HepG2 (cell line): ENCODE measurements at regions not wholly inside any gene's neighbourhood (a gene's known extent, or its start where the extent isn't known, plus 50 kb on each side); places are given as distances from the start of the nearest gene placed in this dataset.

ENCODE experiments used
- ATAC-seq: fragments of 200-7000 bp; cut with Tn5 transposase; 3 replicates; pipeline ENCODE4 v1.9.1; 2020; ENCODE audit warnings: mild to moderate bottlenecking, moderate library complexity
- BruUV-seq: library from RNA; stranded (reverse); fragments of 400-500 nt; replicated peaks from 2 replicates; lab custom pipeline; 2021; lab: Mats Ljungman, UMichigan
- CTCF ChIA-PET: fragments of 300-600 bp; formaldehyde crosslinking; extraction: SDS; loops from one replicate; lab custom pipeline; 2021; ENCODE audit warnings: low total read pairs, inconsistent platforms, low intra/inter-chr PET ratio; lab: Yijun Ruan, JAX
- POLR2A ChIA-PET: fragments of 350-600 bp; sonication (Branson Sonifier 250); formaldehyde crosslinking; loops from one replicate; lab custom pipeline; 2020; ENCODE audit warnings: antibody characterized with exemption, inconsistent platforms; lab: Yijun Ruan, JAX
- DNase-seq: peaks from one replicate; pipeline ENCODE4 v3.0.0-alpha.2; 2015; ENCODE audit warnings: low spot score
- FAIRE-seq: peaks from 3 replicates; lab custom pipeline; 2011; peaks lifted over from hg19 to GRCh38; lab: Jason Lieb, UNC
- H2AFZ ChIP-seq: one replicate; pipeline ENCODE4 v1.6.1; 2011; ENCODE audit warnings: low read length, inconsistent platforms
- H3K27ac ChIP-seq: fragments of 300-600 bp; 3 replicates; pipeline ENCODE4 v1.8.0; 2011; ENCODE audit warnings: mixed run types, mild to moderate bottlenecking, mixed read lengths, low read length, inconsistent platforms; ENCODE audit not compliant: insufficient read depth; ENCODE audit errors: extremely low read length
- H3K27me3 ChIP-seq, 2 experiments: fragments of 200-600 bp in 1 of 2; 2 replicates in 1 of 2; 3 replicates in 1 of 2; pipeline versions ENCODE4 v1.6.0 to v1.8.0; 2011; ENCODE audit warnings: low read length in 2 of 2, mild to moderate bottlenecking in 2 of 2, moderate library complexity in 2 of 2, inconsistent platforms in 1 of 2; ENCODE audit not compliant: insufficient read depth in 2 of 2, control insufficient read depth in 1 of 2
- H3K36me3 ChIP-seq, 2 experiments: fragments of 200-600 bp in 1 of 2; replicated peaks in 1 of 2; 2 replicates in 1 of 2; 3 replicates in 1 of 2; pipeline versions ENCODE4 v1.5.1 to v1.8.0; 2011; ENCODE audit warnings: low read length in 2 of 2, inconsistent platforms in 1 of 2; ENCODE audit not compliant: insufficient read depth in 2 of 2, control insufficient read depth in 1 of 2
- H3K4me1 ChIP-seq: 2 replicates; pipeline ENCODE4 v1.5.1; 2012; ENCODE audit warnings: low read length, inconsistent platforms; ENCODE audit not compliant: insufficient read depth
- H3K4me2 ChIP-seq: 2 replicates; pipeline ENCODE4 v1.6.0; 2011; ENCODE audit warnings: low read depth, low read length, inconsistent platforms
- H3K4me3 ChIP-seq, 3 experiments: fragments of 200-600 bp in 1 of 3; sonication (generic), shearing (Covaris generic) in 1 of 3; replicated peaks in 1 of 3; 2 replicates each; pipeline ENCODE4 v1.5.1; 2011 to 2016; ENCODE audit warnings: low read length in 3 of 3, inconsistent platforms in 2 of 3, low read depth in 2 of 3, mild to moderate bottlenecking in 2 of 3, control low read depth in 1 of 3, mixed read lengths in 1 of 3; ENCODE audit not compliant: insufficient read depth in 1 of 3
- H3K79me2 ChIP-seq: one replicate; pipeline ENCODE4 v1.6.1; 2011; ENCODE audit warnings: low read length, inconsistent platforms; ENCODE audit not compliant: insufficient read depth
- H3K9ac ChIP-seq: 2 replicates; pipeline ENCODE4 v1.6.0; 2011; ENCODE audit warnings: mild to moderate bottlenecking, low read depth, low read length, inconsistent platforms; ENCODE audit not compliant: insufficient read depth
- H3K9me3 ChIP-seq: 2 replicates; pipeline ENCODE4 v1.5.1; 2012; ENCODE audit warnings: mild to moderate bottlenecking, low read length
- H4K20me1 ChIP-seq: 2 replicates; pipeline ENCODE4 v1.6.0; 2011; ENCODE audit warnings: inconsistent platforms, mild to moderate bottlenecking, low read length, moderate library complexity; ENCODE audit not compliant: insufficient read depth
- BRD4 ChIP-seq: sonication (generic); formaldehyde crosslinking; IDR thresholded peaks from 2 replicates; pipeline ENCODE4 v1.4.0; 2020; ENCODE audit warnings: missing genetic modification reagents
- FLYWCH1 ChIP-seq: sonication (generic); formaldehyde crosslinking; IDR thresholded peaks from 2 replicates; pipeline ENCODE4 v1.8.1; 2023; ENCODE audit warnings: mild to moderate bottlenecking, missing genetic modification reagents
- HNRNPLL ChIP-seq: fragments of 200-400 bp; formaldehyde crosslinking; IDR thresholded peaks from 2 replicates; pipeline ENCODE4 v1.6.1; 2017; ENCODE audit warnings: mild to moderate bottlenecking, low read depth, low read length; ENCODE audit not compliant: poor library complexity, severe bottlenecking
- SALL2 ChIP-seq: sonication (generic); formaldehyde crosslinking; IDR thresholded peaks from 2 replicates; pipeline ENCODE4 v1.8.1; 2023; ENCODE audit warnings: mild to moderate bottlenecking, missing genetic modification reagents, inconsistent platforms
- SP1 ChIP-seq, 2 experiments: fragments of 450-650 bp in 1 of 2; sonication (generic) in 1 of 2; formaldehyde crosslinking in 1 of 2; IDR thresholded peaks; 2 replicates each; pipeline versions ENCODE4 v1.4.0 to v1.6.1; 2016 to 2020; ENCODE audit warnings: missing genetic modification reagents in 1 of 2
- SUZ12 ChIP-seq: fragments of 150-350 bp; IDR thresholded peaks from 2 replicates; pipeline ENCODE4 v1.6.1; 2014; ENCODE audit warnings: low read depth, low read length
- TARDBP ChIP-seq: sonication (generic); formaldehyde crosslinking; IDR thresholded peaks from 2 replicates; pipeline ENCODE4 v1.8.0; 2022; ENCODE audit warnings: mild to moderate bottlenecking, missing genetic modification reagents
- ZNF225 ChIP-seq: sonication (generic); formaldehyde crosslinking; IDR thresholded peaks from 2 replicates; pipeline ENCODE4 v1.4.0; 2020; ENCODE audit warnings: mild to moderate bottlenecking, missing genetic modification reagents
- ZNF382 ChIP-seq: sonication (generic); formaldehyde crosslinking; IDR thresholded peaks from 2 replicates; pipeline ENCODE4 v1.5.0; 2020; ENCODE audit warnings: missing genetic modification reagents, mild to moderate bottlenecking, borderline replicate concordance
- ZNF432 ChIP-seq: sonication (generic); formaldehyde crosslinking; IDR thresholded peaks from 2 replicates; pipeline ENCODE4 v1.5.0; 2020; ENCODE audit warnings: missing genetic modification reagents, mild to moderate bottlenecking, borderline replicate concordance
- WGBS: methylation state at CpG from one replicate; pipeline ENCODE4 v1.1.6; 2017; ENCODE audit warnings: low lambda C conversion rate; 5-methylcytosine and 5-hydroxymethylcytosine counted together
- in situ Hi-C: cut with HindIII; loops from 2 replicates; pipeline ENCODE4 v1.10.0; 2017; ENCODE audit warnings: low pct_unique_long_range_greater_than_20kb; ENCODE audit not compliant: extremely low pct_ligation_motif_present
- intact Hi-C: fragments of 100-400 bp; cut with micrococcal nuclease; formaldehyde crosslinking; loops from one replicate; pipeline ENCODE4 v1.10.0; 2022; ENCODE audit not compliant: unreplicated experiment
- TF ChIP-seq, protein P1 (sequence below): sonication (generic); formaldehyde crosslinking; IDR thresholded peaks from 2 replicates; pipeline ENCODE4 v1.5.1; 2020; ENCODE audit warnings: mild to moderate bottlenecking, missing genetic modification reagents

DNA sequence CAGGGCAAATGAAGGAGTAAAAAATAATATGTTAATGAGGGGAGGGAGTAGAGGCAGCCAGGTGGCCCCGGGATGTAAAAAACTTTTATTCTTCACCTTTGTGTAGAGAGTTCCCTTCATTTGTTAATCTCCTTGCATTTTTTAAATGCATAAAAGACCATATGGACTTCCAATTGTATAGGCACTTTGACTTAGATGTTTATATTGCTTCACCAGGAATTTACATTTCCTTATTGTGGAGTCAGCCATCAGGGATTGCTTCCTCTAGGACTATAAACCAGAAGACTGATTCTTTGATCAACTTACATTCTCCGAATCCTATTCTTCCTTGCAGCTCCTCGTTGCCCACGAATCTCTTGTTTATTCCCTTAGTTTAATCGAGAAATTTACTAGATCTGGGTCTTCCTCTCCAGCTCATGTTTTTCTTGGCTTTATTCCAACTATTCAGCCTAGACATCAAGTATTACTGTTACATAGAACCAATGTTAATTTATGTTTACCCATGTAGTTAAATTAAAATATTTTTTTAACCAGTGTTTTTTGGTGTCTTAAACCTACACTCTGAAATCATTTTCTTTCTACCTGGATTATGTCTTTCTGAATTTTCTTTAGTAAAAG, 1187.0 kb upstream of the SLC10A2 start:
- ATAC-seq, result no peak
- Histone ChIP-seq H3K27me3 (no peaks in the 10 kb centered on the region), H3K4me2 (no peak overlapping the region), H3K27ac (no peak overlapping the region), H3K4me1 (no peaks in the 10 kb centered on the region)
- DNase-seq, result no peak
- no peak for TF ChIP-seq ZNF382 (CRISPR knock-in tag)
- no peak for TF ChIP-seq FLYWCH1 (CRISPR knock-in tag)
- no peak for TF ChIP-seq ZNF432 (CRISPR knock-in tag)
- TF ChIP-seq SP1 (IDR thresholded peaks at IDR 0.05), result no peak
- TF ChIP-seq SP1 (CRISPR knock-in tag; IDR thresholded peaks at IDR 0.05), result no peak
- TF ChIP-seq SALL2, result no peak
- no peak for TF ChIP-seq HNRNPLL
- no peak for TF ChIP-seq SUZ12
- TF ChIP-seq BRD4 (CRISPR knock-in tag), result no peak
- TF ChIP-seq, protein P1, sequence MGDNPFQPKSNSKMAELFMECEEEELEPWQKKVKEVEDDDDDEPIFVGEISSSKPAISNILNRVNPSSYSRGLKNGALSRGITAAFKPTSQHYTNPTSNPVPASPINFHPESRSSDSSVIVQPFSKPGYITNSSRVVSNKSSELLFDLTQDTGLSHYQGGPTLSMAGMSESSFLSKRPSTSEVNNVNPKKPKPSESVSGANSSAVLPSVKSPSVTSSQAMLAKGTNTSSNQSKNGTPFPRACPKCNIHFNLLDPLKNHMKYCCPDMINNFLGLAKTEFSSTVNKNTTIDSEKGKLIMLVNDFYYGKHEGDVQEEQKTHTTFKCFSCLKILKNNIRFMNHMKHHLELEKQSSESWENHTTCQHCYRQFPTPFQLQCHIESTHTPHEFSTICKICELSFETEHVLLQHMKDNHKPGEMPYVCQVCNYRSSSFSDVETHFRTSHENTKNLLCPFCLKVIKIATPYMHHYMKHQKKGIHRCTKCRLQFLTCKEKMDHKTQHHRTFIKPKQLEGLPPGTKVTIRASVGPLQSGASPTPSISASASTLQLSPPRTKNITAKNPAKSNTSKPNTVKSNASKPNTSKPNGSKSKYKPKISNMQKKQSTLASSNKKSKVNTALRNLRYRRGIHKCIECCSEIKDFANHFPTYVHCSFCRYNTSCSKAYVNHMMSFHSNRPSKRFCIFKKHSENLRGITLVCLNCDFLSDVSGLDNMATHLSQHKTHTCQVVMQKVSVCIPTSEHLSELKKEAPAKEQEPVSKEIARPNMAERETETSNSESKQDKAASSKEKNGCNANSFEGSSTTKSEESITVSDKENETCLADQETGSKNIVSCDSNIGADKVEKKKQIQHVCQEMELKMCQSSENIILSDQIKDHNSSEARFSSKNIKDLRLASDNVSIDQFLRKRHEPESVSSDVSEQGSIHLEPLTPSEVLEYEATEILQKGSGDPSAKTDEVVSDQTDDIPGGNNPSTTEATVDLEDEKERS (CRISPR knock-in tag), result no peak
- no peak for TF ChIP-seq ZNF225 (CRISPR knock-in tag)
- TF ChIP-seq TARDBP (CRISPR knock-in tag), result no peak
- TF ChIP-seq, all 625 proteins: peak for 0
- POLR2A ChIA-PET, result no interaction called here
- H4K20me1 ChIP-seq, result no peaks in the 10 kb centered on the region
- H3K79me2 ChIP-seq, result no peaks in the 10 kb centered on the region
- H3K36me3 ChIP-seq, result no peaks in the 10 kb centered on the region
- no TSS peak for BruUV-seq
- no peak for FAIRE-seq
- intact Hi-C loops (no loop called here), in situ Hi-C loops (no loop called here)
- no peak overlapping the region for H3K9ac ChIP-seq
- no peak overlapping the region for H3K4me3 ChIP-seq
- no peak overlapping the region for H2AFZ ChIP-seq
- CTCF ChIA-PET, result no interaction called here
- WGBS, result under 1% methylated on average over 5 of the region's 5 CpGs
- H3K9me3 ChIP-seq, result peaks cover 24% of the 10 kb centered on the region; the same call in 1 of the 2 replicates
